ENCODE measurements at regions not wholly inside any gene's neighbourhood (a gene's known extent, or its start where the extent isn't known, plus 50 kb on each side); places are given as distances from the start of the nearest gene placed in this dataset.

DNA sequence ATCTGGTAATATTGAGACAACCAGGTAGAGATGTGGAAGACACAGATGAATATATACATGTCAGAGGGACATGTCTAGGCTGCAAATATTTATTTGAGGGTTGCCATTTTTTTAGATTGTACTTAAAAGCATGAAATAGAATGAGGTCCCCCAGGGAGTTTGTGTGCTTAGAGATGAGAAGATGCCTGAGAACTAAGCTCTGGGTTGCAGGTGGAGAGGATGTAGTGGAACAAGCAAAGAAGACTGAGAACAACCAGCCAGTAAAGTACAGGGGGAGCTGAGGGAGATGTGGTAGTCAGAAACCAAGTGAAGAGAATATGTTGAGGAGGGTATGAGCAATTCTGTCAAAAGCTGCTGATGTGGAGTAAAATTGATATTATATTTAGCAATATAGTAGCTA lies 95.6 kb upstream of the UNC5C start:
- POLR2A ChIA-PET = no interaction called here
- no peaks in the 10 kb centered on the region for H3K36me3 ChIP-seq (ENCODE audit: control insufficient read depth, insufficient read depth, low read length)
- TF ChIP-seq CTCF (IDR thresholded peaks at IDR 0.05; ENCODE audit: insufficient read depth, low read depth, low read length) = no peak
- DNase-seq (ENCODE audit: low read depth) = no peak
- no peak overlapping the region for H3K4me3 ChIP-seq (ENCODE audit: low read depth, low read length)
- CTCF ChIA-PET = no interaction called here
- H3K27me3 ChIP-seq (ENCODE audit: control insufficient read depth, insufficient read depth, low read length) = no peaks in the 10 kb centered on the region

DNA sequence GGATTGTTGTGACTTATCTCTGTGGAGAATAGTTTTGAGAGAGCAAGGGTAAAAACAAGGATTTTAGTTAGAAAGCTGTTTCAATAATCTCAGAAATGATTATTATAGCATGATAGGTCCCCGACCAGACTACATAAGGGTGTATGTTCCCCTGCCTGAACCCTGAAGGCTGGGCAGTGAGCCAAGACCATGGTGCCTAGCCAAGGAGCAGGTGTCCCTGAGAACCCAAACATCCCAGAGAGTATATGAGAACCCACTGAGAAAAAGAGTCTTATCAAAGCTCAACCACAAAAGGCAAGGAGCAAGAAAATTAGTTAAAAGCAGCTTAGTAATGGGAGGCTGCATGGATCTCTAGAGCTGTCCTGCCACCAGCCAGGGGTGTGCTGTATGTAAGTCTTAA lies 94.9 kb upstream of the UNC5C start:
- H3K36me3 ChIP-seq (ENCODE audit: control insufficient read depth, insufficient read depth, low read length) = no peaks in the 10 kb centered on the region
- no peak overlapping the region for H3K4me3 ChIP-seq (ENCODE audit: low read depth, low read length)
- DNase-seq (ENCODE audit: low read depth) = no peak
- H3K27me3 ChIP-seq (ENCODE audit: control insufficient read depth, insufficient read depth, low read length) = no peaks in the 10 kb centered on the region
- no peak for TF ChIP-seq CTCF (IDR thresholded peaks at IDR 0.05; ENCODE audit: insufficient read depth, low read depth, low read length)
- CTCF ChIA-PET = no interaction called here
- POLR2A ChIA-PET = no interaction called here

GRCh38 chr4:95641571-95641970 lies 92.8 kb upstream of the UNC5C start:
- no peak for TF ChIP-seq CTCF (IDR thresholded peaks at IDR 0.05; ENCODE audit: insufficient read depth, low read depth, low read length)
- CTCF ChIA-PET = no interaction called here

DNA sequence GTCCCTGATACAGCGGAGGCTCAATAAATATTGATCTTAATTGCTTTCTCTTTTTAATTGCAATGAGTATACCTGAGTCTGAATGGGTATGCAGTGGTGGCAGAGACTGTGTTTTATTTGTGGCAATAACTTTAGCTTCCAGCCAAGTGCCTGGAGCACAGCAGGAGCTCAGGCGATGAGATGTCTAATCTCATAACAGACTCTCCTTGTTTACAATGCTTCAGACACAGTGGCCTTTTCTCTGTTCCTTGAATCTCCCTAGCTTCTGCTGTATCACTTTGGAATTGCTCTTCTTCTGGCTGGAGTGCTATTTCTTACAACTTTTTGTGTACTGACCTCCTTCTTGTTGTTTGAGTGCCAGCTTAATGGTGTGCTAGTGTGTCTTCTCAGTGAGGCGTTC lies 91.5 kb upstream of the UNC5C start:
- ChIA-PET POLR2A (no interaction called here), CTCF (no interaction called here)
- DNase-seq (ENCODE audit: low read depth) = no peak
- no peaks in the 10 kb centered on the region for H3K27me3 ChIP-seq (ENCODE audit: control insufficient read depth, insufficient read depth, low read length)
- TF ChIP-seq CTCF (IDR thresholded peaks at IDR 0.05; ENCODE audit: insufficient read depth, low read depth, low read length) = no peak
- H3K4me3 ChIP-seq (ENCODE audit: low read depth, low read length) = no peak overlapping the region
- no peaks in the 10 kb centered on the region for H3K36me3 ChIP-seq (ENCODE audit: control insufficient read depth, insufficient read depth, low read length)

More at GRCh38 chr4:95641571-95641970, 92.8 kb upstream of the UNC5C start:
- no peak for DNase-seq (ENCODE audit: low read depth)
- H3K4me3 ChIP-seq (ENCODE audit: low read depth, low read length) = no peak overlapping the region
- no peaks in the 10 kb centered on the region for H3K27me3 ChIP-seq (ENCODE audit: control insufficient read depth, insufficient read depth, low read length)
- POLR2A ChIA-PET = no interaction called here
- H3K36me3 ChIP-seq (ENCODE audit: control insufficient read depth, insufficient read depth, low read length) = no peaks in the 10 kb centered on the region

- TF ChIP-seq CTCF (IDR thresholded peaks at IDR 0.05; ENCODE audit: insufficient read depth, low read depth, low read length) = no peak
- no peak for DNase-seq (ENCODE audit: low read depth)
- CTCF ChIA-PET = no interaction called here
- no peaks in the 10 kb centered on the region for H3K27me3 ChIP-seq (ENCODE audit: control insufficient read depth, insufficient read depth, low read length)
- no peak overlapping the region for H3K4me3 ChIP-seq (ENCODE audit: low read depth, low read length)
- H3K36me3 ChIP-seq (ENCODE audit: control insufficient read depth, insufficient read depth, low read length) = no peaks in the 10 kb centered on the region
- POLR2A ChIA-PET = no interaction called here
Observed at GRCh38 chr4:95638920-95639501, 90.2 kb upstream of the UNC5C start.

Data from BJ (cell line).